K562 (cell line): ENCODE measurements at regions not wholly inside any gene's neighbourhood (a gene's known extent, or its start where the extent isn't known, plus 50 kb on each side); places are given as distances from the start of the nearest gene placed in this dataset.
A peak's percentile ranks its signal among the peaks of the same experiment; 100 is the strongest.

Source experiments
- ATAC-seq: fragments of 200-7000 bp; cut with Tn5 transposase; 3 replicates; pipeline ENCODE4 v1.9.1; 2020; ENCODE audit warnings: moderate library complexity
- BruUV-seq: library from RNA; stranded (reverse); fragments of 400-500 nt; replicated peaks from 2 replicates; lab custom pipeline; 2021; lab: Mats Ljungman, UMichigan
- CTCF ChIA-PET: fragments of 300-600 bp; formaldehyde crosslinking; extraction: SDS; loops from one replicate; lab custom pipeline; 2021; ENCODE audit warnings: low intra/inter-chr PET ratio; lab: Yijun Ruan, JAX
- POLR2A ChIA-PET: fragments of 300-600, 350-650 bp; sonication (Branson Sonifier 250); formaldehyde crosslinking; extraction: SDS; loops from one replicate; lab custom pipeline; 2021; ENCODE audit warnings: antibody characterized with exemption, inconsistent platforms; lab: Yijun Ruan, JAX
- DNase-seq, 4 experiments: peaks; one replicate each; pipeline versions ENCODE4 v3.0.0 to v3.0.0-alpha.2; 2011 to 2018; ENCODE audit warnings: low spot score in 3 of 4, mixed read lengths in 3 of 4; ENCODE audit errors: extremely low read depth in 1 of 4
- FAIRE-seq: peaks from 2 replicates; lab custom pipeline; 2011; peaks lifted over from hg19 to GRCh38; lab: Jason Lieb, UNC
- H2AFZ ChIP-seq: 2 replicates; pipeline ENCODE4 v1.6.0; 2011; ENCODE audit warnings: low read depth, low read length, control low read depth, inconsistent platforms
- H3K27ac ChIP-seq: fragments of 200-600 bp; 3 replicates; pipeline ENCODE4 v1.8.0; 2011; ENCODE audit warnings: low read depth, mild to moderate bottlenecking, control low read depth, inconsistent platforms, low read length, moderate library complexity, mixed read lengths; ENCODE audit errors: extremely low read depth
- H3K27me3 ChIP-seq, 2 experiments: fragments of 300-600 bp in 1 of 2; 2 replicates in 1 of 2; 3 replicates in 1 of 2; pipeline versions ENCODE4 v1.6.0 to v1.8.0; 2011; ENCODE audit warnings: inconsistent platforms in 2 of 2, low read length in 2 of 2, mild to moderate bottlenecking in 1 of 2, mixed read lengths in 1 of 2, moderate library complexity in 1 of 2; ENCODE audit not compliant: control insufficient read depth in 2 of 2, insufficient read depth in 2 of 2
- H3K36me3 ChIP-seq: fragments of 300-600 bp; 3 replicates; pipeline ENCODE4 v1.8.0; 2011; ENCODE audit warnings: mild to moderate bottlenecking, low read length, inconsistent platforms; ENCODE audit not compliant: control insufficient read depth, insufficient read depth
- H3K4me1 ChIP-seq, 2 experiments: fragments of 200-600 bp in 1 of 2; replicated peaks in 1 of 2; 2 replicates in 1 of 2; 3 replicates in 1 of 2; pipeline versions ENCODE4 v1.5.1 to v1.8.0; 2011; ENCODE audit warnings: inconsistent platforms in 2 of 2, low read length in 2 of 2, mild to moderate bottlenecking in 1 of 2, mixed read lengths in 1 of 2, moderate library complexity in 1 of 2; ENCODE audit not compliant: control insufficient read depth in 2 of 2, insufficient read depth in 2 of 2
- H3K4me2 ChIP-seq: 2 replicates; pipeline ENCODE4 v1.6.1; 2011; ENCODE audit warnings: low read length, control low read depth, inconsistent platforms, mixed read lengths; ENCODE audit not compliant: insufficient read depth
- H3K4me3 ChIP-seq: fragments of 200-600 bp; sonication (generic), shearing (Covaris generic); 2 replicates; pipeline ENCODE4 v1.5.1; 2016; ENCODE audit warnings: control low read depth, inconsistent platforms
- H3K79me2 ChIP-seq: fragments of 200-600 bp; 3 replicates; pipeline ENCODE4 v1.8.0; 2011; ENCODE audit warnings: low read length, inconsistent platforms; ENCODE audit not compliant: control insufficient read depth, insufficient read depth
- H3K9ac ChIP-seq, 2 experiments: 2 replicates each; pipeline versions ENCODE4 v1.6.0 to v1.6.1; 2011; ENCODE audit warnings: low read depth in 2 of 2, low read length in 2 of 2, control low read depth in 1 of 2, inconsistent platforms in 1 of 2, mild to moderate bottlenecking in 1 of 2, mixed read lengths in 1 of 2; ENCODE audit not compliant: insufficient read depth in 1 of 2
- H3K9me1 ChIP-seq: one replicate; pipeline ENCODE4 v1.6.0; 2011; ENCODE audit warnings: inconsistent platforms, mild to moderate bottlenecking, low read length, moderate library complexity; ENCODE audit not compliant: control insufficient read depth, insufficient read depth
- H3K9me3 ChIP-seq: replicated peaks from 2 replicates; pipeline ENCODE4 v1.5.1; 2011; ENCODE audit warnings: low read depth, low read length, inconsistent platforms; ENCODE audit not compliant: control insufficient read depth, insufficient read depth
- H4K20me1 ChIP-seq: replicated peaks from 2 replicates; pipeline ENCODE4 v1.6.1; 2011; ENCODE audit warnings: low read length, inconsistent platforms, mixed read lengths; ENCODE audit not compliant: control insufficient read depth, insufficient read depth
- ARNT ChIP-seq, 2 experiments: fragments of 450-650 bp; IDR thresholded peaks; 2 replicates each; pipeline ENCODE4 v1.6.1; 2016; ENCODE audit warnings: mild to moderate bottlenecking in 1 of 2
- ILF3 ChIP-seq: fragments of 450-650 bp; IDR thresholded peaks from 2 replicates; pipeline ENCODE4 v1.6.1; 2018; ENCODE audit warnings: antibody characterized with exemption, mild to moderate bottlenecking, moderate library complexity, borderline replicate concordance
- LEF1 ChIP-seq: fragments of 450-650 bp; IDR thresholded peaks from 2 replicates; pipeline ENCODE4 v1.6.1; 2016; ENCODE audit warnings: mild to moderate bottlenecking
- MAFK ChIP-seq: IDR thresholded peaks from 2 replicates; pipeline ENCODE4 v1.6.1; 2011; ENCODE audit warnings: low read length, improper control_type of control experiment
- MTF1 ChIP-seq: fragments of 250-450 bp; sonication (Bioruptor Pico); IDR thresholded peaks from 2 replicates; pipeline ENCODE4 v1.9.0; 2021; ENCODE audit warnings: moderate library complexity, mild to moderate bottlenecking, inconsistent platforms, borderline replicate concordance
- POLR2A ChIP-seq: fragments of 450-650 bp; conservative IDR thresholded peaks from 2 replicates; pipeline ENCODE4 v1.6.1; 2016
- POLR3A ChIP-seq: IDR thresholded peaks from 2 replicates; pipeline ENCODE4 v1.6.1; 2011; ENCODE audit warnings: borderline replicate concordance, mild to moderate bottlenecking, moderate library complexity; ENCODE audit not compliant: insufficient read length, insufficient read depth; ENCODE audit errors: extremely low read depth
- RAD21 ChIP-seq, 2 experiments: fragments of 250-450 bp in 1 of 2; fragments of 450-650 bp in 1 of 2; sonication (Bioruptor Pico) in 1 of 2; formaldehyde crosslinking in 1 of 2; IDR thresholded peaks in 1 of 2; conservative IDR thresholded peaks in 1 of 2; 2 replicates each; pipeline versions ENCODE4 v1.4.0 to v1.8.0; 2020 to 2022; ENCODE audit warnings: mild to moderate bottlenecking in 2 of 2, moderate library complexity in 1 of 2
- RCOR1 ChIP-seq, 2 experiments: IDR thresholded peaks; 2 replicates each; pipeline ENCODE4 v1.6.1; 2012; ENCODE audit warnings: low read depth in 2 of 2, low read length in 2 of 2, borderline replicate concordance in 1 of 2, improper control_type of control experiment in 1 of 2
- SMAD1 ChIP-seq: fragments of 150-350 bp; IDR thresholded peaks from 2 replicates; pipeline ENCODE4 v1.6.1; 2014; ENCODE audit warnings: low read length, low read depth; ENCODE audit not compliant: partially characterized antibody
- SP2 ChIP-seq: IDR thresholded peaks from 2 replicates; pipeline ENCODE4 v1.6.1; 2011; ENCODE audit warnings: mild to moderate bottlenecking, low read depth, low read length, moderate library complexity; ENCODE audit not compliant: poor library complexity, severe bottlenecking; ENCODE audit errors: extremely low read depth
- WHSC1 ChIP-seq: IDR thresholded peaks from one replicate; pipeline ENCODE4 v1.6.1; 2012; ENCODE audit warnings: low read length, control low read depth, inconsistent platforms
- ZNF121 ChIP-seq: sonication (generic); formaldehyde crosslinking; conservative IDR thresholded peaks from 2 replicates; pipeline ENCODE4 v1.8.0; 2022; ENCODE audit warnings: missing genetic modification reagents
- ZNF324 ChIP-seq: fragments of 250-450 bp; sonication (Bioruptor Pico); IDR thresholded peaks from 2 replicates; pipeline ENCODE4 v1.4.0; 2020; ENCODE audit warnings: mild to moderate bottlenecking
- ZNF507 ChIP-seq: conservative IDR thresholded peaks from 2 replicates; pipeline ENCODE4 v1.6.1; 2017; ENCODE audit warnings: missing genetic modification characterization, missing compliant biosample characterization
- WGBS: fragments of 100-300 bp; shearing (Covaris generic); methylation state at CpG from one replicate; pipeline ENCODE4 v1.1.6; 2016; ENCODE audit warnings: low coverage, mixed read lengths; ENCODE audit not compliant: insufficient coverage; ENCODE audit errors: missing lambda C conversion rate; 5-methylcytosine and 5-hydroxymethylcytosine counted together
- in situ Hi-C: fragments of 300-500 bp; cut with MboI; formaldehyde crosslinking; loops from 4 replicates; pipeline ENCODE4 v1.15.0; 2018; ENCODE audit warnings: inconsistent platforms, mixed read lengths
- intact Hi-C: fragments of 100-400 bp; cut with micrococcal nuclease; formaldehyde crosslinking; loops from 2 replicates; pipeline ENCODE4 v1.14.2; 2022
- TF ChIP-seq, protein P1 (sequence below): fragments of 250-450 bp; sonication (Bioruptor Pico); IDR thresholded peaks from 2 replicates; pipeline ENCODE4 v1.8.0; 2021; ENCODE audit warnings: mild to moderate bottlenecking, moderate library complexity

- BruUV-seq, result no TSS peak
- Histone ChIP-seq H3K4me1 (no peaks in the 10 kb centered on the region), H3K9me3 (no peaks in the 10 kb centered on the region), H3K9me1 (no peaks in the 10 kb centered on the region), H3K27me3 (no peaks in the 10 kb centered on the region), H3K36me3 (no peaks in the 10 kb centered on the region), H4K20me1 (no peaks in the 10 kb centered on the region), H3K27ac (no peak overlapping the region), H3K9ac (no peak overlapping the region), H3K4me3 (no peak overlapping the region), H3K79me2 (no peaks in the 10 kb centered on the region), H2AFZ (no peak overlapping the region), H3K4me2 (no peak overlapping the region)
- under 1% methylated on average over 9 of the region's 9 CpGs for WGBS
- POLR2A ChIA-PET, result no interaction called here
- intact Hi-C loops, result no loop called here
- in situ Hi-C loops, result no loop called here
- CTCF ChIA-PET, result no interaction called here
- no peak for ATAC-seq
- FAIRE-seq, result no peak
- DNase-seq, result peak in 1 of 4 experiments; percentile 4
- TF ChIP-seq RAD21 (CRISPR knock-in tag; conservative IDR thresholded peaks at IDR 0.05 in 1 of 2, IDR thresholded peaks at IDR 0.05 in 1 of 2) (peak in 1 of 2 experiments; percentile 29; a peak in 1 of 4 replicates), MTF1 (CRISPR knock-in tag) (no peak), SP2 (no peak), ARNT (IDR thresholded peaks at IDR 0.05) (no peak)
Measured at GRCh38 chr6:9250852-9251251, 815.5 kb upstream of the SLC35B3 start.

DNA sequence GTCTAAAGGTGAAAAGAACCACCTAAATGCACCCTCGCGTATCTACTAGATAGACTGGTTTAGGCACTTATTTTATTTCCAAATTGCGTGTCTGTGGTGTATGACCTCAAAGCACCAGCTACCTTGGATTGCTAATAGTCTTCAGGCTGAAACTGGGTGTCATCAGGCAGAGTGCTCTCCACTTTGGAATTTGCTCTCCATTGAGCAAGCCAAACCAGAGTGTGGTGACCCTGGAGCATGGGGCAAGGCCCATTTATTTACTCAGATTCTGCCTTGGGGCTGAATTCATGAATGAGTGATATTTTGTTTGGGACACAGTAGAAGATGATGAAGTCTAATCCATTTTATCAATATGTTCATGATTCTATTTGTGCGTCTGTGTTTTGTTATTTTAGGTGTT, 812.8 kb upstream of the SLC35B3 start:
- H3K36me3 ChIP-seq, result no peaks in the 10 kb centered on the region
- H4K20me1 ChIP-seq, result no peaks in the 10 kb centered on the region
- FAIRE-seq (no peak), ATAC-seq (no peak), DNase-seq (no peak)
- ChIA-PET POLR2A (no interaction called here), CTCF (no interaction called here)
- no peak overlapping the region for H3K4me3 ChIP-seq
- H3K9me1 ChIP-seq, result no peaks in the 10 kb centered on the region
- H3K79me2 ChIP-seq, result no peaks in the 10 kb centered on the region
- no peak overlapping the region for H3K9ac ChIP-seq
- BruUV-seq, result no TSS peak
- intact Hi-C loops (no loop called here), in situ Hi-C loops (no loop called here)
- no peaks in the 10 kb centered on the region for H3K9me3 ChIP-seq
- 1% methylated on average over 4 of the region's 4 CpGs for WGBS
- H3K27me3 ChIP-seq, result no peaks in the 10 kb centered on the region
- H3K27ac ChIP-seq, result no peak overlapping the region
- H3K4me2 ChIP-seq, result no peak overlapping the region
- H2AFZ ChIP-seq, result no peak overlapping the region
- H3K4me1 ChIP-seq, result no peaks in the 10 kb centered on the region
- TF ChIP-seq LEF1 (no peak), POLR3A (no peak), ZNF121 (CRISPR knock-in tag) (no peak), ZNF324 (CRISPR knock-in tag) (no peak), RCOR1 (IDR thresholded peaks at IDR 0.05; ENCODE audit: borderline replicate concordance in 1 of 2, low read depth in 2 of 2, low read length in 2 of 2) (no peak), MAFK (no peak), WHSC1 (no peak), POLR2A (no peak), ZNF507 (no peak), ILF3 (no peak), SMAD1 (no peak)
- TF ChIP-seq, protein P1, sequence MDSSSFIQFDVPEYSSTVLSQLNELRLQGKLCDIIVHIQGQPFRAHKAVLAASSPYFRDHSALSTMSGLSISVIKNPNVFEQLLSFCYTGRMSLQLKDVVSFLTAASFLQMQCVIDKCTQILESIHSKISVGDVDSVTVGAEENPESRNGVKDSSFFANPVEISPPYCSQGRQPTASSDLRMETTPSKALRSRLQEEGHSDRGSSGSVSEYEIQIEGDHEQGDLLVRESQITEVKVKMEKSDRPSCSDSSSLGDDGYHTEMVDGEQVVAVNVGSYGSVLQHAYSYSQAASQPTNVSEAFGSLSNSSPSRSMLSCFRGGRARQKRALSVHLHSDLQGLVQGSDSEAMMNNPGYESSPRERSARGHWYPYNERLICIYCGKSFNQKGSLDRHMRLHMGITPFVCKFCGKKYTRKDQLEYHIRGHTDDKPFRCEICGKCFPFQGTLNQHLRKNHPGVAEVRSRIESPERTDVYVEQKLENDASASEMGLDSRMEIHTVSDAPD (CRISPR knock-in tag), result no peak
